NCI-H524 treated with DMSO at 0.1 percent for 48 hours (cell line): ENCODE measurements at regions not wholly inside any gene's neighbourhood (a gene's known extent, or its start where the extent isn't known, plus 50 kb on each side); places are given as distances from the start of the nearest gene placed in this dataset.

Experiments
- DNase-seq: peaks from one replicate; lab custom pipeline; 2025; lab: John Stamatoyannopoulos, UW

- DNase-seq: no peak
These were observed 2324.1 kb downstream of the MAT2B start for GRCh38 chr5:165829504-165829903.

- no peak for DNase-seq
These were observed 2329.5 kb downstream of the MAT2B start for GRCh38 chr5:165834891-165835290.

- DNase-seq: no peak
These were observed 2330.6 kb downstream of the MAT2B start for GRCh38 chr5:165836046-165836445.

DNA sequence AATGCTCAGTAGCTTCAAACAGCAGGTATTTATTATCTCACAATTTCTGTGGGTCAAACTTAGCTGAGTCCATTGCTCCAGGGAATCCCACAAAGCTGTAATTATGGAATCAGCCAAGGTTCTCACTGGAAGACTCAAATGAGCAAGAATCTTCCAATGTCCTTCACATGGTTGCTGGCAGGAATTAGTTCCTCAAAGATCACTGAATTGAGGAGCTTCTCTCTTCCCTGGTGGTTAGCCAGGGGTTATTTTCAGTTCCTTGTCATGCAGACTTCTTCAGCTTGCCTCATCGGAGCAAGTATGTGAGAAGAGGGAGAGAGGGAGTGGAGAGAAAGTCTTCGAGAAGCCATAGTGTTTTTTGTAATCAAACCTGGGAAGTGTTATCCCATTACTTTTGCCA lies 2331.9 kb downstream of the MAT2B start:
- DNase-seq: no peak

GRCh38 chr5:165844571-165844970 lies 2339.2 kb downstream of the MAT2B start:
- no peak for DNase-seq

DNA sequence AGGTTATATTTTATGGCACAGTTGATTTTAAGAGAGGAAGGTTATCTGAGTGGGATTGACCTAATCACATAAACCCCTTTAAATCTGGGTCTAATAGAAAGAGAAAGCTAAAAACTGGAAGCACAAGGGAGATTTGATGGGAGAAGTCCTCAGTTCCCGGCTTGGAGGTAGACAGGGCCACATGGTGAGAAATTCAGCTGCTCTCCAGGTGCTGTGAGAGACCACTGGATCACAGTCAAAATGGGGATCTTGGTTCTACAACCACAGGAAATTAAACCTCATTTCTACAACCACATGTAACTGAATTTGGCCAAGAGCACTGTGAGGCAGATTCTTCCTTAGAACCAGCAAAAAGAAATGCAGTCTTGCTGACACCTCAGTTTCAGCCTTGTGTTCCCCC lies 2352.7 kb downstream of the MAT2B start:
- no peak for DNase-seq

DNA sequence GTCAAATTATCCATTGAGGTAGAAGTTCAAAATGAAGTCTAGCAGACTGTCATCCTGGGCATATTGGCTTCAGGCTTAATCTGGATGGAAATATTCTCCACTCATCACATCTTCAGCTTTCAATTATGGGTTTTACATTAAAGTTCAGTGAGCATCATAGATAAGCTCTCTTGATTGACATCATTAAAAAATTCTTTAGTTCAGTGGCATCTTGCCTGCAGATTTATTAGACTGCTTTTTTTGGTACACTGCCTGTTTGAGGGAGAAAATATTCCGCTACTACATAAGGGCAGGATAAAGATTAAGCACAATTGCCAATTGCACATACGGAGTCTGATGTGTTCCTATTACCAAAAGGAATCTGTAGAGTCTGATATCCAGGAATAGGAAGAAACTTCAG lies 2353.8 kb downstream of the MAT2B start:
- DNase-seq: no peak

DNA sequence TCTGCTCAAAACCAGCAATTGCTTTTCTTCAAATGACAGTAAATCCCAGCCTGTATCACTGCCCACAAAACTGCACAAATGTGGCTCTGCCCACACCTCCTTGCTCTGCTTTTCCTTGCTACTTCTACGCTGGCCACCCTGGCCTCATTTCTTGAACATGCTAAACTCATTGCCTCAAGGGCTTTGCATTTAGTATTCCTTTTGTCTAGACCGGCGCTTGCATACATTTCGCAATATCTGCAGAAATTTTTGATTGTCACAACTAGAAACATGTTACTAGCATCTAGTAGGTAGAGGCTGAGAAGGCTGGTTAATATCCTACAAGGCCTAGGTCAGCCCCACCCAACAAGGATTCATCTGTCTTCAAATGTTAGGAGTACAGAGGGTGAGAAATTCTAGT lies 2357.8 kb downstream of the MAT2B start:
- no peak for DNase-seq

- DNase-seq: no peak
These were observed 2365.9 kb downstream of the MAT2B start for GRCh38 chr5:165871291-165871690.

GRCh38 chr5:165874851-165875250 lies 2369.4 kb downstream of the MAT2B start:
- DNase-seq: no peak

DNA sequence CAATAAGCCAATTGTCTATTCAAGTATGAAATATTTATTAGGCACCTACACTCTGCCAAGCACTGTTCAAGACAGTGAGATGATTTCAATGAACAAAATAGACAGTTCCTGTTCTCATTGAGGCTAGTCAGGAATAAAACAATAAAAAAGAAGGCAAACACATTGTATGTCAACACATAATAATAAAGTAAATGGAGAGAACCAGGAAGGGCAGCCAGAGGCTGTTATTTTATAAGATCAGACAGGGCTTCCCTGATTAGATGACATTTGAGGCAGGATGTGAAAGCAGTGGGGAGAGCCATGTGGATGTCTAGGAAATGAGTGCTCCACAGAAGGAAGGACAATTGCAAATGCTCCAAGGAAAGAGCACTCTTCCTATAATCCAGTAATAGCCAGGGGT lies 2371.1 kb downstream of the MAT2B start:
- DNase-seq: no peak

- no peak for DNase-seq
These were observed 2372.1 kb downstream of the MAT2B start for GRCh38 chr5:165877475-165877874.

DNA sequence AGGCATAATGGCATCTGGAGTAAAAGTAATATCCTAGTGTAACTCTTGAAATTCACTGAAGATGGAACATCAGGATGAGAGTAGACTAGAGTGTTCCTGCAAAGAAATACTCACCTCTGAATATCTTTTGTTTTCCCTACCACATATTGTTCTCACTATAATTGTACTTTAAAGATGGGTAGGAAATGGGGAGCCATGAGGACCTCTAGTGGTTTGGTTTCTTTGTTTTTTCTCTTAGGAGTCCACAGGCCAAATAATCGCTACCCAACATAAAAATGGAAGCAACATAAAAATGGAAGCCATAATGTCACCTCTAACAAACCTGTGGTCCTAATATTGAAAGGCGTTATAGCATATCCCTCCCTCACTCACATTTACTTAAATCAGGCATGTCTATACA lies 2375.8 kb downstream of the MAT2B start:
- DNase-seq: no peak

- DNase-seq: no peak
These were observed 2376.7 kb downstream of the MAT2B start for GRCh38 chr5:165882099-165882498.

DNA sequence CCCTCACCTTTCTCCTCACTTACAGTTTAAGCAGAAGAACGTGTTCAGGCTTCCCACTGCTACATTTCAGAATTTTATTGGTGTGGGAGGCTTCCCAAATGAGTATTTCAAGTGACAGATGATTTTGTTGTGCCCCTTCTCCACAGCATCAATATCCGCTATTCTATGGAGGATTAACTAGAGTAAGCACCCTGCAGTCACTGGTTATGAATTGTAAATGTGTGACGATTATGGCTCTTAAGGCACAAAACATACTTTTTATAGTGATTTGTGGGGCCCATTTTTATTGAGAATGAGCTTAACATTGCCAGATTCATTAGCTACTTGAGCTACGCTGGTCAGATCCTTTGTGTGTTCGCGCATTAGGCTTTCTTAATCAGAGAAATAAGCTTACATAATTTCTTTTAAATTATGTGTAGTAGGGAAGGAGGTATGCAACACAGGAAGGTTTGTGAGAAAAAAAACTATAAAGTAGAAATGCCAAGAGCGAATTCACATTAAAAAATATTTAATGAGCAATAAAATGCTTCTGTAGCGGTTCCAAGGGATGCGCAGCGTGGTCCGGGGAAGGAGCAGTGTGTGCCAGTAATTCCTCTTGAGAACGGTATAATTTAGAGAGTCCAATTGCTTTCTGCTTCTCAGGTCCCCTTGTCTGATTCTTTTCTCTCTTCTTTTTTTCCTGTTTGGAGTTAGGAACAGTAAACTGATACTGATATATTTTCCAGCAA lies 2380.4 kb downstream of the MAT2B start:
- no peak for DNase-seq

- DNase-seq: no peak
These were observed 2381.7 kb downstream of the MAT2B start for GRCh38 chr5:165887147-165887546.

DNA sequence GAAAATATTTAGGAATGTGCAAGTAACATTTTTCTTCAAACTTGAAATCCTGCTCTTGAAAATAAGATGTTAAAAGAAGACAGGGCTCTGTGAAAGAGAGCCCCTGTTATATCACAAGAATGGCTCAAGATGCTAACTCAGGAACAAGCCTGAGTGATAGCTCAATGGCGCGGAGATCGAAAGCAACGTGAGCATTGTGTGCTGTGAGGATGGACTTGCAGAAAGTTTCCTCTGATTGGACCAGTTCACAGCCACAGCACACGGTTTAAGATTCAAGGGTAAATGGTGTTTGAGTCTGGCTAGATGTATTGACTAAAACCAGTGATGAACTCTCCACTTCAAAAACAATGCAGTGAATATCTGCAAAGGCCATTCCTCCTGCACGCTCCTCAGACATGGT lies 2387.0 kb downstream of the MAT2B start:
- DNase-seq: no peak

- DNase-seq: no peak
These were observed 2389.5 kb downstream of the MAT2B start for GRCh38 chr5:165894916-165895315.

DNA sequence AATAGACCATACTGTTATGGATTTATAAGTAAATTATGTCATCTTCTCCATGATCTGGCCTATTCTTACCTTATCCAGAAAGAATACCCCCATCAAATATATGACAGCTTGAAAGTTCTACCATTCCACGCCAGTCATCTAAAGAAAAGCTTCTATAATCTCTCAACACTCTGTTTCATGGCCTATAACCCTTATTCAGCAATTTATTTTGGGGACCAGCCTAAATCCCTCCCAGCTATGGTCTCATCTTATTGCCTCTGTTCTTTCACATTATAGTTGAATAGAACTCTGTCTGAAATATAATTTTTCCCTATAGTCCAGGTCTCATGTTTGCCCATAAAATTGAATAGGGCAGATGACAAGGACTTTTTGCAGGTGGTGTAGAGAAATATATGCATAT lies 2387.6 kb upstream of the WWC1 start:
- no peak for DNase-seq

- no peak for DNase-seq
These were observed 2384.6 kb upstream of the WWC1 start for GRCh38 chr5:165906871-165907270.

GRCh38 chr5:165913059-165913458 lies 2378.4 kb upstream of the WWC1 start:
- DNase-seq: no peak

GRCh38 chr5:165914456-165914855 lies 2377.0 kb upstream of the WWC1 start:
- DNase-seq: no peak

GRCh38 chr5:165919196-165919595 lies 2372.2 kb upstream of the WWC1 start:
- DNase-seq: no peak

GRCh38 chr5:165920655-165921054 lies 2370.8 kb upstream of the WWC1 start:
- DNase-seq: no peak
